Right ventricle myocardium superior (tissue), 1 donor: ENCODE measurements at regions not wholly inside any gene's neighbourhood (a gene's known extent, or its start where the extent isn't known, plus 50 kb on each side); places are given as distances from the start of the nearest gene placed in this dataset.

ENCODE experiments used
- ATAC-seq: fragments of 200-7000 bp; cut with Tn5 transposase; one replicate; pipeline ENCODE4 v1.9.1; 2020; ENCODE audit warnings: mild to moderate bottlenecking; ENCODE audit not compliant: poor library complexity
- DNase-seq: peaks from one replicate; pipeline ENCODE4 v3.0.0-alpha.2; 2020
- intact Hi-C: fragments of 100-400 bp; cut with DNase I; formaldehyde crosslinking; loops from one replicate; pipeline ENCODE4 v1.11.2; 2022
- donor health status: DM: no; HTN: yes; CAD: no; lungs with severe emphysema.

GRCh38 chr6:48798296-48798695 is 664.8 kb downstream of the MMUT start:
- DNase-seq (no peak), ATAC-seq (no peak)
- intact Hi-C loops = no loop called here

- no peak for ATAC-seq
- no peak for DNase-seq
- intact Hi-C loops = no loop called here
These were observed 671.2 kb upstream of the PTCHD4 start for GRCh38 chr6:48782225-48782624.

GRCh38 chr6:48777411-48777810 is 666.4 kb upstream of the PTCHD4 start:
- intact Hi-C loops = no loop called here
- ATAC-seq = no peak
- no peak for DNase-seq

DNA sequence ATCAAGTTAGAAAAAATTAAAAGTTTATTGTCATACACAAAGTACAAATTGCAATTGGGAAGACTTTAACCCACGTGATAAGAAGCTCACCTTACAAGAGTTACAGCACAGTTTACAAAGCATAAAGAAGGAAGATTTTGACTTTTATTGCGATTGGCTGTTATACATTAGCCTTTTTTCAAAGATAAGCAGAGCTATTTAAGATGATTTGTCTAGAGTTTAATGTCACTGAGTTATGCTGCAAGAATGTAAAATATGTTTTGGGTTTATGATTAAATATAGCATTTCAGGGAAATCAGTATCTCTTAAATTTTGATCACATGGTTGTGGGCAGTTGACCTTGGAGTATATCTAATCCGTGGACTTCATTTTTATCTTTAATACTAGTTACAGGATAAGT is 664.2 kb upstream of the PTCHD4 start:
- DNase-seq (no peak), ATAC-seq (no peak)
- intact Hi-C loops = no loop called here

DNA sequence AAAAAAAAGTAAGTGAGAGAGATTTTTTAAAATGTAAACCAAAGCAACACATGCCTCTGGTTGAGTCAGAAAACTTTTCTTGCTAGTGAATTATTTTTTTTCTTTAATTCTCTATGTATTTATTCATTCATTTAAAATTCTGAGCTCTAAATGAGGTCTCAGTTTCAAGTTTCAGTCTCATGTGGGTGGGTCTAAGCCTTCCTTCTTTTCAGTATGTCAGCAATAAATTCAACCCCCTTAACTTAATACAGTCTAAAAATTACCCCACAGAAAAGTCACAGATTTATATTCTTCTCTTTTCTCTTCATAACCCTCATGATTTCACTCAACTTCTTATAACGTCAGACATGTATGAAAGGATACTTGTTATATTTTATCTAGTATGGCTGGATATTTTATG is 663.3 kb upstream of the PTCHD4 start:
- no peak for ATAC-seq
- DNase-seq = no peak
- intact Hi-C loops = no loop called here

GRCh38 chr6:48766349-48766748 is 655.4 kb upstream of the PTCHD4 start:
- no peak for DNase-seq
- intact Hi-C loops = no loop called here
- no peak for ATAC-seq

GRCh38 chr6:48765352-48765961 is 654.5 kb upstream of the PTCHD4 start:
- ATAC-seq (no peak), DNase-seq (no peak)
- intact Hi-C loops = no loop called here

GRCh38 chr6:48764286-48765044 is 653.5 kb upstream of the PTCHD4 start:
- intact Hi-C loops = no loop called here
- ATAC-seq (no peak), DNase-seq (no peak)

DNA sequence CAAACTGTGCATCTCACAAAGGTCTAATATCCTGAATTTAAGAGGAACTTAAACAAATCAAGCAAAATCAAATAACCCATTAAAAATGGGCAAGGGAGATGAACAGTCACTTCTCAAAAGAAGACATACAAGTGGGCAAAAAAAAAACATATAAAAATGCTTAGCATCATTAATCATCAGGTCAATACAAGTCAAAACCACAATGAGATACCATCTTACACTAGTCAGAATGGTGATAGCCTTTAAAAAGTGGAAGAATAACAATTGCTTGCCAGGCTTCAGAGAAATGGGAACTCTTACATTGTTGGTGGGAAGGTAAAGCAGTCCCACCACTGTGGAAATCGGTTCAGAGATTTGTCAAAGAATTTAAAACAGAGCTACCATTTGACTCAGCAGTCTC is 646.7 kb upstream of the PTCHD4 start:
- DNase-seq (no peak), ATAC-seq (no peak)
- intact Hi-C loops = no loop called here

GRCh38 chr6:48755315-48755714 is 644.3 kb upstream of the PTCHD4 start:
- DNase-seq = no peak
- intact Hi-C loops = no loop called here
- ATAC-seq = no peak

DNA sequence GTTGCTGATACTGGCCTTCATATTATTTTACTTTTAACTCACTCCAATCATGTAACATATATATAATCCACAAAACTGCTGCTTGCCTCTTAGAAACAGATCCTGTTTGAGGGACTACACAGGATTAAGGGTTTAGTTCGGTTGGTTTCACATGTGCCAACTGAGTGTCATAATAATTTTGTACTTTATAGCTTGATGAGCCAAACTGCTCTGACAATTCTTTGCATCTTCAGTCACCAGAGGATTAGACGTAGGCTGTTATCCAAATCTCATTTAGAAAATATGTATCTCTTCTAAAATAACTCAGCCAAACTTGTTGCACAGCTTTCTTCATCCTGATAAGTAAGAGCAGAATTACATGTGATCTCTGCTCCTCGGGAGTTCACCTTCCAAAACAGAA is 643.6 kb upstream of the PTCHD4 start:
- no peak for DNase-seq
- intact Hi-C loops = no loop called here
- ATAC-seq = no peak

GRCh38 chr6:48750861-48751260 is 639.9 kb upstream of the PTCHD4 start:
- ATAC-seq = no peak

GRCh38 chr6:48747471-48747870 is 636.5 kb upstream of the PTCHD4 start:
- intact Hi-C loops = no loop called here
- ATAC-seq = no peak

More at GRCh38 chr6:48750861-48751260, 639.9 kb upstream of the PTCHD4 start:
- no peak for DNase-seq
- intact Hi-C loops = no loop called here

GRCh38 chr6:48747040-48747439 is 636.0 kb upstream of the PTCHD4 start:
- intact Hi-C loops = no loop called here
- no peak for ATAC-seq
- no peak for DNase-seq

More at GRCh38 chr6:48747471-48747870, 636.5 kb upstream of the PTCHD4 start:
- DNase-seq = no peak

- intact Hi-C loops = no loop called here
- ATAC-seq (no peak), DNase-seq (no peak)
These were observed 634.0 kb upstream of the PTCHD4 start for GRCh38 chr6:48744948-48745347.

- ATAC-seq = no peak
- no peak for DNase-seq
- intact Hi-C loops = no loop called here
These were observed 632.7 kb upstream of the PTCHD4 start for GRCh38 chr6:48743738-48744137.

DNA sequence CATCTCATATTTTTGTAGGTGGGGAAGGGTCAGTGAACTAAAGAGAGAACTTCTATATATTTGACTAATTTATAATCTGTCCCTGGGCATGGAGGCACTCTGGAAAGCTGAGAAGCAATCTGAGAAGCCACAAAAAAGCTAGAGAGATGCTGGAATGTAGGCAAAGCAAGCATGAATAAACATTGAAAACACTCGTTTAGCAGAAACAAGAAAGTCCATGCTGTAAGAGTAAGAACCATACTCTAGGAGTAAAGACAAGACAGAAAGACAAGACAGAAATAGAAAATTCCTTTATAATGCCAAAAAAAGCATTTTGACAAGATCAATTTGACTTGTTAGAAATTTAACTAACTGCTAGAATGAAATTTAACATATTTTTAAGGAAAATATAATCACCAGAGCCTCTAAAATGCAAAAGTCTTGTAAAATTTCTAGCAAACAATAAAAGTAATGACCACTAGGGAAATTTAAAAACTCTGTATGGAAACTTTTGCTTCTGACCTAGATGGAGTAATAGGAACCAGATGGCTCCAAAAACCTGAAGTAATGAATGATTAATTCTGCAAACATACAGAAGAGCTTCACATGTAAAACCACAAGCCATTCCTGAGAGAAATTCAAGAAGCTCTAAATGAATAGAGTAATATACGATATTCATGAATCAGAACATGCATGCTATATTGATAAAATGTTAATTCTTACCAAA is 625.7 kb upstream of the PTCHD4 start:
- DNase-seq (no peak), ATAC-seq (no peak)
- intact Hi-C loops = no loop called here

DNA sequence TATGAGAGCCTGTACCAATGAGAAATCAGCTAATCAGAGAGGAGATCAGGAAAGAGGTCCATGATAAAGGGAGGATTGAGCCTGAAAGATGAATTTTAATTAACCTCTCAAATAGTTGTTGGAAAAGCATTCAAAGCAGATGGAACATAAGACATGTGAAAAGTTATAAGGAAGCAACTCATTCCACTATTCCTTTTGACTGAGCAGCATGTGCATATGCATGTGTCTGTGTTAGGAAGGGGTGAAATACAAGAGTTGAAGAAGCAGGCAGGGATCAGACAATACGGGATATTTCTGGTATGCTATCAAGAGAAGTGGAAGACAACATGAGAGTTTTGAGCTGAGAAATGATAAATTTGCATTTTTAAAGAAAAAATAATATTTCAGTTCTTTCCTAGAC is 624.8 kb upstream of the PTCHD4 start:
- no peak for ATAC-seq
- intact Hi-C loops = no loop called here
- no peak for DNase-seq

DNA sequence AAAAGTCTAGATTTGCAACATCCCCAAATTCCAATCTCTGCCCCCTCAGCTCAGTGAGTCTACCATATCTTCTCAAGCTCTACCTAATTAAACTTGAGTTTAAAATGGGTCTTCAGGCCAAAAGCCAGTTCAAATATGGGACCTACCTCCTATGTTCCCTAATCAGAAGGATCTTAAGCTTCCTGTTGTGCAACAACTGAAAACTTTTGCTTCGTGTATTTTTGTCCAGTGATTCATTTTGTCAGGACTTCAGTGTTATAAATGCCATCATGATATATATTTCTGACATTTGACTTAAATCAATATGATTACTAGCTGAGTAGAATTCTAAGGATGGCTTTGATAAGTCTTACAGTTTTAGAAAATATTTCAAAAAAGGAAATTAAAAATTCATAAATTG is 622.6 kb upstream of the PTCHD4 start:
- DNase-seq = no peak
- intact Hi-C loops = no loop called here
- no peak for ATAC-seq

DNA sequence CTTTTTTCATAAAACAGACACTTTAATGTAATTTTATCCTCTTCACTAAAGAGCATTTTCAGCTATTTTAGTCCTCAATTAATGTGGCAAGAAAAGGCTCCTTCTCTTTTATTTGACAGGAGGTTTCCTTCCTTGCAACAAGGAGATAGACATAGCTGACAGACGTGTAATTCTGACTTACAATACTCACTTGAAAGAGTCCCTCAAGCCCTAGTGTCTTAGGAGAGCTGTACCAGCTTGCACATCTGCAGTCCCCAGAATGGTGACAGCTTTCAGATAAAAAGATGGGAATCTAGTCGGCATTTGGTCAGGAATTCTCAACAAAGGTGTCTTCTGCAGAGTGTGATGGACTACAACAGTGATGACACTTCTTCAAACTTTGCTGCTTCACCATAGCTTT is 603.7 kb upstream of the PTCHD4 start:
- intact Hi-C loops = no loop called here
- DNase-seq (no peak), ATAC-seq (no peak)
